K562 (cell line): ENCODE measurements at regions not wholly inside any gene's neighbourhood (a gene's known extent, or its start where the extent isn't known, plus 50 kb on each side); places are given as distances from the start of the nearest gene placed in this dataset.

Experiments used
- ATAC-seq: fragments of 200-7000 bp; cut with Tn5 transposase; 3 replicates; pipeline ENCODE4 v1.9.1; 2020; ENCODE audit warnings: moderate library complexity
- BruUV-seq: library from RNA; stranded (reverse); fragments of 400-500 nt; replicated peaks from 2 replicates; lab custom pipeline; 2021; lab: Mats Ljungman, UMichigan
- CTCF ChIA-PET: fragments of 300-600 bp; formaldehyde crosslinking; extraction: SDS; loops from one replicate; lab custom pipeline; 2021; ENCODE audit warnings: low intra/inter-chr PET ratio; lab: Yijun Ruan, JAX
- POLR2A ChIA-PET: fragments of 300-600, 350-650 bp; sonication (Branson Sonifier 250); formaldehyde crosslinking; extraction: SDS; loops from one replicate; lab custom pipeline; 2021; ENCODE audit warnings: antibody characterized with exemption, inconsistent platforms; lab: Yijun Ruan, JAX
- DNase-seq, 4 experiments: peaks; one replicate each; pipeline versions ENCODE4 v3.0.0 to v3.0.0-alpha.2; 2011 to 2018; ENCODE audit warnings: low spot score in 3 of 4, mixed read lengths in 3 of 4; ENCODE audit errors: extremely low read depth in 1 of 4
- FAIRE-seq: peaks from 2 replicates; lab custom pipeline; 2011; peaks lifted over from hg19 to GRCh38; lab: Jason Lieb, UNC
- H2AFZ ChIP-seq: 2 replicates; pipeline ENCODE4 v1.6.0; 2011; ENCODE audit warnings: low read depth, low read length, control low read depth, inconsistent platforms
- H3K27ac ChIP-seq: fragments of 200-600 bp; 3 replicates; pipeline ENCODE4 v1.8.0; 2011; ENCODE audit warnings: low read depth, mild to moderate bottlenecking, control low read depth, inconsistent platforms, low read length, moderate library complexity, mixed read lengths; ENCODE audit errors: extremely low read depth
- H3K27me3 ChIP-seq, 2 experiments: fragments of 300-600 bp in 1 of 2; 2 replicates in 1 of 2; 3 replicates in 1 of 2; pipeline versions ENCODE4 v1.6.0 to v1.8.0; 2011; ENCODE audit warnings: inconsistent platforms in 2 of 2, low read length in 2 of 2, mild to moderate bottlenecking in 1 of 2, mixed read lengths in 1 of 2, moderate library complexity in 1 of 2; ENCODE audit not compliant: control insufficient read depth in 2 of 2, insufficient read depth in 2 of 2
- H3K36me3 ChIP-seq: fragments of 300-600 bp; 3 replicates; pipeline ENCODE4 v1.8.0; 2011; ENCODE audit warnings: mild to moderate bottlenecking, low read length, inconsistent platforms; ENCODE audit not compliant: control insufficient read depth, insufficient read depth
- H3K4me1 ChIP-seq, 2 experiments: fragments of 200-600 bp in 1 of 2; replicated peaks in 1 of 2; 2 replicates in 1 of 2; 3 replicates in 1 of 2; pipeline versions ENCODE4 v1.5.1 to v1.8.0; 2011; ENCODE audit warnings: inconsistent platforms in 2 of 2, low read length in 2 of 2, mild to moderate bottlenecking in 1 of 2, mixed read lengths in 1 of 2, moderate library complexity in 1 of 2; ENCODE audit not compliant: control insufficient read depth in 2 of 2, insufficient read depth in 2 of 2
- H3K4me2 ChIP-seq: 2 replicates; pipeline ENCODE4 v1.6.1; 2011; ENCODE audit warnings: low read length, control low read depth, inconsistent platforms, mixed read lengths; ENCODE audit not compliant: insufficient read depth
- H3K4me3 ChIP-seq: fragments of 200-600 bp; sonication (generic), shearing (Covaris generic); 2 replicates; pipeline ENCODE4 v1.5.1; 2016; ENCODE audit warnings: control low read depth, inconsistent platforms
- H3K79me2 ChIP-seq: fragments of 200-600 bp; 3 replicates; pipeline ENCODE4 v1.8.0; 2011; ENCODE audit warnings: low read length, inconsistent platforms; ENCODE audit not compliant: control insufficient read depth, insufficient read depth
- H3K9ac ChIP-seq, 2 experiments: 2 replicates each; pipeline versions ENCODE4 v1.6.0 to v1.6.1; 2011; ENCODE audit warnings: low read depth in 2 of 2, low read length in 2 of 2, control low read depth in 1 of 2, inconsistent platforms in 1 of 2, mild to moderate bottlenecking in 1 of 2, mixed read lengths in 1 of 2; ENCODE audit not compliant: insufficient read depth in 1 of 2
- H3K9me1 ChIP-seq: one replicate; pipeline ENCODE4 v1.6.0; 2011; ENCODE audit warnings: inconsistent platforms, mild to moderate bottlenecking, low read length, moderate library complexity; ENCODE audit not compliant: control insufficient read depth, insufficient read depth
- H3K9me3 ChIP-seq: replicated peaks from 2 replicates; pipeline ENCODE4 v1.5.1; 2011; ENCODE audit warnings: low read depth, low read length, inconsistent platforms; ENCODE audit not compliant: control insufficient read depth, insufficient read depth
- H4K20me1 ChIP-seq: replicated peaks from 2 replicates; pipeline ENCODE4 v1.6.1; 2011; ENCODE audit warnings: low read length, inconsistent platforms, mixed read lengths; ENCODE audit not compliant: control insufficient read depth, insufficient read depth
- CHD1 ChIP-seq: fragments of 200-600 bp; sonication (generic); IDR thresholded peaks from one replicate; pipeline ENCODE4 v1.6.1; 2012; ENCODE audit warnings: mild to moderate bottlenecking, moderate library complexity, low read length, inconsistent platforms
- E2F1 ChIP-seq: sonication (generic); formaldehyde crosslinking; IDR thresholded peaks from 2 replicates; pipeline ENCODE4 v1.8.1; 2023; ENCODE audit warnings: mild to moderate bottlenecking, missing genetic modification reagents, moderate library complexity
- ELF1 ChIP-seq: fragments of 200-800 bp; sonication (Bioruptor generic); IDR thresholded peaks from 2 replicates; pipeline ENCODE4 v1.6.1; 2016; ENCODE audit warnings: missing genetic modification characterization, missing compliant biosample characterization
- FOXP1 ChIP-seq: sonication (generic); formaldehyde crosslinking; IDR thresholded peaks from 2 replicates; pipeline ENCODE4 v1.8.0; 2022; ENCODE audit warnings: mild to moderate bottlenecking, missing genetic modification reagents
- HLTF ChIP-seq: fragments of 450-650 bp; IDR thresholded peaks from 2 replicates; pipeline ENCODE4 v1.6.1; 2016
- KDM1A ChIP-seq, 2 experiments: fragments of 450-650 bp; IDR thresholded peaks; 2 replicates each; pipeline ENCODE4 v1.6.1; 2016; ENCODE audit warnings: mild to moderate bottlenecking in 2 of 2
- KLF10 ChIP-seq: fragments of 250-450 bp; sonication (Bioruptor Pico); IDR thresholded peaks from 2 replicates; pipeline ENCODE4 v1.6.1; 2021; ENCODE audit warnings: matching md5 sums
- MEF2D ChIP-seq: conservative IDR thresholded peaks from 2 replicates; pipeline ENCODE4 v1.6.1; 2016; ENCODE audit warnings: low read depth, missing genetic modification characterization, missing compliant biosample characterization
- MEIS2 ChIP-seq: fragments of 450-650 bp; IDR thresholded peaks from 2 replicates; pipeline ENCODE4 v1.6.1; 2014; ENCODE audit warnings: mild to moderate bottlenecking; ENCODE audit not compliant: partially characterized antibody
- MLX ChIP-seq, 2 experiments: fragments of 450-650 bp in 1 of 2; sonication (generic) in 1 of 2; formaldehyde crosslinking; conservative IDR thresholded peaks; 2 replicates each; pipeline versions ENCODE4 v1.4.0 to v1.8.1; 2020 to 2022; ENCODE audit warnings: mild to moderate bottlenecking in 1 of 2, missing genetic modification reagents in 1 of 2
- MTA1 ChIP-seq: fragments of 450-650 bp; IDR thresholded peaks from 2 replicates; pipeline ENCODE4 v1.6.1; 2017; ENCODE audit warnings: borderline replicate concordance
- NFYB ChIP-seq: IDR thresholded peaks from 2 replicates; pipeline ENCODE4 v1.6.1; 2011; ENCODE audit warnings: mild to moderate bottlenecking, moderate library complexity; ENCODE audit not compliant: insufficient read length; ENCODE audit errors: extremely low read depth
- POLR2H ChIP-seq: IDR thresholded peaks from 2 replicates; pipeline ENCODE4 v1.6.1; 2016; ENCODE audit warnings: missing genetic modification characterization, low read depth, mild to moderate bottlenecking, control low read depth, missing compliant biosample characterization, moderate library complexity
- SIX5 ChIP-seq, 2 experiments: IDR thresholded peaks; 2 replicates each; pipeline ENCODE4 v1.6.1; 2011; ENCODE audit warnings: low read length in 2 of 2, borderline replicate concordance in 1 of 2, low read depth in 1 of 2, mild to moderate bottlenecking in 1 of 2, moderate library complexity in 1 of 2; ENCODE audit not compliant: insufficient read depth in 1 of 2
- TCF7 ChIP-seq: sonication (generic); IDR thresholded peaks from 2 replicates; pipeline ENCODE4 v1.6.1; 2016; ENCODE audit warnings: antibody characterized with exemption, borderline replicate concordance
- ZNF140 ChIP-seq: fragments of 250-450 bp; sonication (Bioruptor Pico); IDR thresholded peaks from 2 replicates; pipeline ENCODE4 v1.8.0; 2021; ENCODE audit warnings: moderate library complexity, mild to moderate bottlenecking, inconsistent platforms
- WGBS: fragments of 100-300 bp; shearing (Covaris generic); methylation state at CpG from one replicate; pipeline ENCODE4 v1.1.6; 2016; ENCODE audit warnings: low coverage, mixed read lengths; ENCODE audit not compliant: insufficient coverage; ENCODE audit errors: missing lambda C conversion rate; 5-methylcytosine and 5-hydroxymethylcytosine counted together
- in situ Hi-C: fragments of 300-500 bp; cut with MboI; formaldehyde crosslinking; loops from 4 replicates; pipeline ENCODE4 v1.15.0; 2018; ENCODE audit warnings: inconsistent platforms, mixed read lengths
- intact Hi-C: fragments of 100-400 bp; cut with micrococcal nuclease; formaldehyde crosslinking; loops from 2 replicates; pipeline ENCODE4 v1.14.2; 2022
- TF ChIP-seq, protein P1 (sequence below), 3 experiments: fragments of 200-800 bp in 1 of 3; sonication (Bioruptor generic) in 1 of 3; sonication (generic) in 1 of 3; formaldehyde crosslinking in 1 of 3; IDR thresholded peaks; 2 replicates each; pipeline versions ENCODE4 v1.6.1 to v1.8.0; 2016 to 2022; ENCODE audit warnings: mild to moderate bottlenecking in 2 of 3, missing compliant biosample characterization in 2 of 3, missing genetic modification characterization in 2 of 3, missing genetic modification reagents in 1 of 3
- TF ChIP-seq, protein P2 (sequence below): IDR thresholded peaks from 2 replicates; pipeline ENCODE4 v1.6.1; 2012; ENCODE audit warnings: low read depth, low read length, improper control_type of control experiment, borderline replicate concordance

DNA sequence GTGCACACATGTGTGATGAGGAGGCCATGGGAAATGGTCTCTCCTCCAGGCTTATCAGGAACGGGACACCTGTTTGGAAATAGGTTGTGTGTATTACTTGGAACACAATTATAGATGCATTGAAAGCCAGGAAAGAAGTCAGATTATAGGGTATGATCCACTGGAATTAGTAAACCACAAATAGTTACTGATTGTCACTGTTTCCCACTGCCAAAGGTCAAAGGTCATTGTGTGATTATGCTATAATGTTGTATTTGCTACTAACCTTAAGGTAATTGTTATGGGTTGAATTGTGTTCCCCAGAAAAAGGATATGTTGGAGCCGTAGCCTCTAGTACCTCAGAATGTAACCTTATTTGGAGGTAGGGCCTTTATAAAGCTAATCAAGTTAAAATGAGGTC is 129.9 kb upstream of the FBXO33 start:
- H3K27me3 ChIP-seq, result no peaks in the 10 kb centered on the region
- H3K4me2 ChIP-seq, result no peak overlapping the region
- H3K79me2 ChIP-seq, result no peaks in the 10 kb centered on the region
- no peak overlapping the region for H2AFZ ChIP-seq
- in situ Hi-C loops, result no loop called here
- ChIA-PET CTCF (no interaction called here), POLR2A (no interaction called here)
- no peaks in the 10 kb centered on the region; the same call in 1 of the 2 replicates for H3K9me3 ChIP-seq
- no TSS peak for BruUV-seq
- DNase-seq (no peak), FAIRE-seq (no peak), ATAC-seq (no peak)
- intact Hi-C loops, result no loop called here
- H3K36me3 ChIP-seq, result no peaks in the 10 kb centered on the region
- H3K4me3 ChIP-seq, result no peak overlapping the region
- no peak for TF ChIP-seq KLF10 (CRISPR knock-in tag)
- TF ChIP-seq MEF2D (tag), result no peak
- TF ChIP-seq NFYB, result no peak
- TF ChIP-seq MEIS2, result no peak
- TF ChIP-seq ZNF140 (CRISPR knock-in tag), result no peak
- TF ChIP-seq E2F1 (CRISPR knock-in tag), result no peak
- no peak for TF ChIP-seq POLR2H (tag)
- TF ChIP-seq CHD1, result no peak
- no peak for TF ChIP-seq KDM1A (IDR thresholded peaks at IDR 0.05)
- TF ChIP-seq, protein P1, sequence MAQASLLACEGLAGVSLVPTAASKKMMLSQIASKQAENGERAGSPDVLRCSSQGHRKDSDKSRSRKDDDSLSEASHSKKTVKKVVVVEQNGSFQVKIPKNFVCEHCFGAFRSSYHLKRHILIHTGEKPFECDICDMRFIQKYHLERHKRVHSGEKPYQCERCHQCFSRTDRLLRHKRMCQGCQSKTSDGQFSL (CRISPR knock-in tag; IDR thresholded peaks at IDR 0.05), result no peak
- TF ChIP-seq, protein P1 (tag; IDR thresholded peaks at IDR 0.05), result no peak
- TF ChIP-seq HLTF, result no peak
- TF ChIP-seq TCF7, result no peak
- TF ChIP-seq SIX5 (IDR thresholded peaks at IDR 0.05; ENCODE audit: borderline replicate concordance in 1 of 2, insufficient read depth in 1 of 2, low read depth in 1 of 2, low read length in 2 of 2), result no peak
- no peak for TF ChIP-seq MLX (CRISPR knock-in tag; conservative IDR thresholded peaks at IDR 0.05)
- TF ChIP-seq ELF1, result no peak
- TF ChIP-seq, protein P2, sequence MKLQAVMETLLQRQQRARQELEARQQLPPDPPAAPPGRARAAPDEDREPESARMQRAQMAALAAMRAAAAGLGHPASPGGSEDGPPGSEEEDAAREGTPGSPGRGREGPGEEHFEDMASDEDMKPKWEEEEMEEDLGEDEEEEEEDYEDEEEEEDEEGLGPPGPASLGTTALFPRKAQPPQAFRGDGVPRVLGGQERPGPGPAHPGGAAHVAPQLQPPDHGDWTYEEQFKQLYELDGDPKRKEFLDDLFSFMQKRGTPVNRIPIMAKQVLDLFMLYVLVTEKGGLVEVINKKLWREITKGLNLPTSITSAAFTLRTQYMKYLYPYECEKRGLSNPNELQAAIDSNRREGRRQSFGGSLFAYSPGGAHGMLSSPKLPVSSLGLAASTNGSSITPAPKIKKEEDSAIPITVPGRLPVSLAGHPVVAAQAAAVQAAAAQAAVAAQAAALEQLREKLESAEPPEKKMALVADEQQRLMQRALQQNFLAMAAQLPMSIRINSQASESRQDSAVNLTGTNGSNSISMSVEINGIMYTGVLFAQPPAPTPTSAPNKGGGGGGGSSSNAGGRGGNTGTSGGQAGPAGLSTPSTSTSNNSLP, result no peak
- TF ChIP-seq FOXP1 (CRISPR knock-in tag), result no peak
- no peak for TF ChIP-seq MTA1
- no peak overlapping the region for H3K27ac ChIP-seq
- no peaks in the 10 kb centered on the region for H3K9me1 ChIP-seq
- no peak overlapping the region for H3K9ac ChIP-seq
- H3K4me1 ChIP-seq, result no peaks in the 10 kb centered on the region
- no peaks in the 10 kb centered on the region for H4K20me1 ChIP-seq
- 0% methylated on average over 2 of the region's 2 CpGs for WGBS
